ENCODE measurements at regions not wholly inside any gene's neighbourhood (a gene's known extent, or its start where the extent isn't known, plus 50 kb on each side); places are given as distances from the start of the nearest gene placed in this dataset.

GRCh38 chrX:124862301-124862700 lies 457.4 kb upstream of the TEX13C start:
- TF ChIP-seq CTCF (IDR thresholded peaks at IDR 0.05): no peak
- no peak for TF ChIP-seq POLR2A (IDR thresholded peaks at IDR 0.05)

All from adrenal gland (tissue), 5 donors.